Limb (tissue), 2 donors: ENCODE measurements at regions not wholly inside any gene's neighbourhood (a gene's known extent, or its start where the extent isn't known, plus 50 kb on each side); places are given as distances from the start of the nearest gene placed in this dataset.
A peak's percentile ranks its signal among the peaks of the same experiment; 100 is the strongest.
"Not testable (repeated sequence)": the region's sequence is repeated elsewhere in the genome, so short reads cannot be mapped to it uniquely, and the experiment has no call there.

Source experiments
- DNase-seq, 2 donors: peaks; one replicate each; pipeline ENCODE4 v3.0.0-alpha.2; 2016; ENCODE audit errors: extremely low spot score in 2 of 2

- DNase-seq = no peak
These were observed 115.8 kb downstream of the SYT10 start for GRCh38 chr12:33323823-33324222.

- no peak for DNase-seq
These were observed 117.1 kb downstream of the SYT10 start for GRCh38 chr12:33322519-33322918.

GRCh38 chr12:33317746-33318145 lies 121.9 kb downstream of the SYT10 start:
- no peak for DNase-seq

GRCh38 chr12:33314223-33314622 lies 125.4 kb downstream of the SYT10 start:
- no peak for DNase-seq

GRCh38 chr12:33313476-33313875 lies 126.1 kb downstream of the SYT10 start:
- no peak for DNase-seq

GRCh38 chr12:33310471-33310870 lies 129.1 kb downstream of the SYT10 start:
- no peak for DNase-seq

GRCh38 chr12:33304176-33304575 lies 135.4 kb downstream of the SYT10 start:
- DNase-seq = no peak

GRCh38 chr12:33296529-33296928 lies 143.1 kb downstream of the SYT10 start:
- DNase-seq = no peak

GRCh38 chr12:33290703-33291102 lies 148.9 kb downstream of the SYT10 start:
- no peak for DNase-seq

- DNase-seq = no peak
These were observed 156.6 kb downstream of the SYT10 start for GRCh38 chr12:33283054-33283453.

- no peak for DNase-seq
These were observed 162.2 kb downstream of the SYT10 start for GRCh38 chr12:33277376-33277775.

- DNase-seq = no peak
These were observed 172.0 kb downstream of the SYT10 start for GRCh38 chr12:33267641-33268040.

GRCh38 chr12:33265900-33266299 lies 173.7 kb downstream of the SYT10 start:
- no peak for DNase-seq

GRCh38 chr12:33265033-33265731 lies 174.4 kb downstream of the SYT10 start:
- no peak for DNase-seq

GRCh38 chr12:33253178-33253577 lies 186.4 kb downstream of the SYT10 start:
- peak in 1 of 2 donors; percentile 63 for DNase-seq

GRCh38 chr12:33251548-33251947 lies 188.1 kb downstream of the SYT10 start:
- DNase-seq = no peak

- DNase-seq = no peak
These were observed 191.3 kb downstream of the SYT10 start for GRCh38 chr12:33248364-33248763.

GRCh38 chr12:33247625-33248024 lies 192.0 kb downstream of the SYT10 start:
- DNase-seq = no peak

- no peak for DNase-seq
These were observed 194.2 kb downstream of the SYT10 start for GRCh38 chr12:33245434-33245833.

- DNase-seq = no peak
These were observed 212.9 kb downstream of the SYT10 start for GRCh38 chr12:33226671-33227070.

- DNase-seq = no peak
These were observed 215.7 kb downstream of the SYT10 start for GRCh38 chr12:33223956-33224355.

GRCh38 chr12:33222357-33222756 lies 217.3 kb downstream of the SYT10 start:
- DNase-seq = no peak

GRCh38 chr12:33205981-33206380 lies 233.6 kb downstream of the SYT10 start:
- no peak for DNase-seq

GRCh38 chr12:33194389-33194788 lies 245.2 kb downstream of the SYT10 start:
- DNase-seq = not testable (repeated sequence)
